ENCODE measurements at regions not wholly inside any gene's neighbourhood (a gene's known extent, or its start where the extent isn't known, plus 50 kb on each side); places are given as distances from the start of the nearest gene placed in this dataset.

GRCh38 chr2:3951131-3951954 is 248.0 kb downstream of the DCDC2C start:
- H3K4me1 Mint-ChIP-seq (ENCODE audit: low read depth), result no peaks in the 10 kb centered on the region
- H3K27ac Mint-ChIP-seq, result no peak overlapping the region
- no peak overlapping the region for H3K4me3 Mint-ChIP-seq
- H3K27me3 Mint-ChIP-seq, result no peaks in the 10 kb centered on the region
- no peaks in the 10 kb centered on the region for H3K9me3 Mint-ChIP-seq (ENCODE audit: low read depth)
- H3K36me3 Mint-ChIP-seq, result no peaks in the 10 kb centered on the region

GRCh38 chr2:3952866-3953516 is 249.6 kb downstream of the DCDC2C start:
- no peaks in the 10 kb centered on the region for H3K4me1 Mint-ChIP-seq (ENCODE audit: low read depth)
- no peaks in the 10 kb centered on the region for H3K27me3 Mint-ChIP-seq
- no peaks in the 10 kb centered on the region for H3K9me3 Mint-ChIP-seq (ENCODE audit: low read depth)
- H3K36me3 Mint-ChIP-seq, result no peaks in the 10 kb centered on the region
- no peak overlapping the region for H3K27ac Mint-ChIP-seq
- no peak overlapping the region for H3K4me3 Mint-ChIP-seq

DNA sequence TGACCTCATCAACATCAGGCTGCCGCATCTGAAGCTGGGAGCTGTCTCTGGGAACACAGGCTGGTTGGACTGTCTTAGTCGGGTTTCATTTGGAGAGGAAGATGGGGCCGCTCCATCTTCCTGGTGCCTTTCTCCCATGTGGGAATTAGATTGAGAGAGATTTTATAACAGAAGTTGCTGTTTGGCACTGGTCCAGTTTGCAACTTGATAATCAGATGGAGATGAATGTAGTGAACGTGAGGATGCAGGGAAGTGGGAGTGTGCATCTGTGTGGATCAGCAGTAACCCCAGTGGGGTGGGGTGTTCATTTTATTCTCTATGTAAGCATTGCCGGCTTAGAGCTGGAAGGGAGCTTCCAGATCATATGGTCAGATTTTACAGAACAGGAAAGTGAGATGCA is 250.9 kb downstream of the DCDC2C start:
- no peak overlapping the region for H3K27ac Mint-ChIP-seq
- no peaks in the 10 kb centered on the region for H3K9me3 Mint-ChIP-seq (ENCODE audit: low read depth)
- H3K36me3 Mint-ChIP-seq, result no peaks in the 10 kb centered on the region
- no peaks in the 10 kb centered on the region for H3K27me3 Mint-ChIP-seq
- no peaks in the 10 kb centered on the region for H3K4me1 Mint-ChIP-seq (ENCODE audit: low read depth)
- no peak overlapping the region for H3K4me3 Mint-ChIP-seq

DNA sequence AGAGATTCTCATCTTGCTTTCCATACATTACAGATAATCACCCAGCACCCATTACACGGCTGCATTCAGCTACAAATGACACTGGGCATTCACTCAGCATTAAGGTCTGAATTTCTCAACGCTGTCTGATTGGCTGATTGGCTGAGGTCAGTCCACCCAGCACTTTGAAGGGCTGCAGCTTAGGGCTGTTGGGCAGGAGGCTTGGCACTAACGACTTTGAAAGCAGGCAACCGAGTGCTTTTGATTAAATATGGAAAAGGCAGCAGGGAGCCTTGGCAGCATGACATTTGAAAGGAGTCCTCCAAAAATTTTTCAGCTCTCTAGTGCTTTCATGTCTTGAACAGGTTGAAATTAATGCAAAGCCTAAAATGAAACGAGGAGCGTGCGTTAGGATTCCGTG is 253.0 kb downstream of the DCDC2C start:
- Mint-ChIP-seq H3K27me3 (no peaks in the 10 kb centered on the region), H3K4me1 (ENCODE audit: low read depth) (no peaks in the 10 kb centered on the region), H3K4me3 (no peak overlapping the region), H3K36me3 (no peaks in the 10 kb centered on the region), H3K27ac (no peak overlapping the region), H3K9me3 (ENCODE audit: low read depth) (no peaks in the 10 kb centered on the region)

GRCh38 chr2:3956892-3957291 is 253.5 kb downstream of the DCDC2C start:
- Mint-ChIP-seq H3K27me3 (no peaks in the 10 kb centered on the region), H3K9me3 (ENCODE audit: low read depth) (no peaks in the 10 kb centered on the region), H3K27ac (no peak overlapping the region), H3K4me3 (no peak overlapping the region), H3K4me1 (ENCODE audit: low read depth) (no peaks in the 10 kb centered on the region), H3K36me3 (no peaks in the 10 kb centered on the region)

GRCh38 chr2:3958465-3958864 is 255.1 kb downstream of the DCDC2C start:
- H3K4me3 Mint-ChIP-seq, result no peak overlapping the region
- no peaks in the 10 kb centered on the region for H3K36me3 Mint-ChIP-seq
- H3K27me3 Mint-ChIP-seq, result no peaks in the 10 kb centered on the region
- peaks cover 3% of the 10 kb centered on the region for H3K9me3 Mint-ChIP-seq (ENCODE audit: low read depth)
- no peak overlapping the region for H3K27ac Mint-ChIP-seq
- H3K4me1 Mint-ChIP-seq (ENCODE audit: low read depth), result no peaks in the 10 kb centered on the region

DNA sequence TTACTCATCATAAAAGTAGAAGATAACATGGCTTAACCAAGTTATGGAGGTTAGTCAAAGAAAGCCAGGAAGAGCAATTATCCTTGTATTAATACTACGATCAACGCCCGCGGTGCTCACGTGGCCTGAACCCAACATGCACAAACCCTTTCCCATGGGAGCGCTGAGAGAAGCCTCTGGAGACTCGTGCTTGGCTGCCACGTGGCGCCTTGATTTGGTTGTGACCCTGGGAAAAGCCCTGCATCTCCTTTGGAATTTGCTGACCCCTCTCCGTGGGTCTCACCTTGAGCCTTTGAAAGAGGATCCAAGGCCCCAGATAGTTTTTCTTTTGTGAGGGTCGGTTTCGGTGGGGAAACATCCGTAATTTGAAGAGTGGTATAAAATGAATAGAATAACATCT is 255.6 kb downstream of the DCDC2C start:
- no peak overlapping the region for H3K27ac Mint-ChIP-seq
- no peak overlapping the region for H3K4me3 Mint-ChIP-seq
- no peaks in the 10 kb centered on the region for H3K4me1 Mint-ChIP-seq (ENCODE audit: low read depth)
- H3K36me3 Mint-ChIP-seq, result no peaks in the 10 kb centered on the region
- no peaks in the 10 kb centered on the region for H3K27me3 Mint-ChIP-seq
- H3K9me3 Mint-ChIP-seq (ENCODE audit: low read depth), result peaks cover 3% of the 10 kb centered on the region

DNA sequence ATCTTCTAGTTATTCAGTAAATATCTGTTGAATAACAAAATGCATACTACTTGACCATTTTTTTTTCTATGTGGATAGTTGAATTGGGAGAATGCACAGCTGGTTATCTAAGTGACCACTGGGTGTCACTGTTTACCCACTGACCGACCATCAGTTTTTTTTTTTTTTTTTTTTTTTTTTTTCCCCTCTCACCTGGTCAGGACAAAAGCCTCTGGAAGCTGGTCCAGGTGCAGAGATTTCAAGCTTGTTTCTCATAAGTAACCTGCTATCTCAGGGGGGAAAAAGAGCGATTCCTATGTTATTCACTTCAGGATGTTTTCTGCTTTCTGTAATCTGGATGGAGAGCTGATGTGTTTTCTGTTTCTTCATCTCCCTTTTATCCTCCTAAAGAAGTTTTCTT is 256.0 kb downstream of the DCDC2C start:
- H3K36me3 Mint-ChIP-seq, result no peaks in the 10 kb centered on the region
- no peaks in the 10 kb centered on the region for H3K27me3 Mint-ChIP-seq
- H3K27ac Mint-ChIP-seq, result no peak overlapping the region
- no peak overlapping the region for H3K4me3 Mint-ChIP-seq
- H3K4me1 Mint-ChIP-seq (ENCODE audit: low read depth), result no peaks in the 10 kb centered on the region
- peaks cover 3% of the 10 kb centered on the region for H3K9me3 Mint-ChIP-seq (ENCODE audit: low read depth)

DNA sequence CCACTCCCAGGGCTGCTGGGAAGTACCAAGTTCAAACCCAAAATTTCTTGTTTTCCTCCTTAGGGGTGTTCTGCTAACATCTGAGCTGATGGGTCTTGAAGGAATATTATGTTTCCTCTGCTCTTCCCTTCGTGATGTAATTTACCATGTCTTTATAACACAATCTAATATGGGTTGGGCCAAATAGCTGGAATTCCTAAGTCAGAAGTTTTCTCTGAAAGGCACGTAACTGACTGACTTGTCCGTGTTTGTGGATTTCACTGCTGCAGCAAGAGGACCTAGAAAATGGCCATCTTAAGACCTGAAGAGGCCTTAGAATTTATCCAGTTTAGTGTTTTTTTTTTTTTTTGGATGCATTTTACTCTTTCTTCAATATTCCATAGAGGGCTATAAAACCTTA is 256.7 kb downstream of the DCDC2C start:
- Mint-ChIP-seq H3K4me3 (no peak overlapping the region), H3K4me1 (ENCODE audit: low read depth) (no peaks in the 10 kb centered on the region), H3K27ac (no peak overlapping the region), H3K27me3 (no peaks in the 10 kb centered on the region), H3K36me3 (no peaks in the 10 kb centered on the region), H3K9me3 (ENCODE audit: low read depth) (peaks cover 3% of the 10 kb centered on the region)

DNA sequence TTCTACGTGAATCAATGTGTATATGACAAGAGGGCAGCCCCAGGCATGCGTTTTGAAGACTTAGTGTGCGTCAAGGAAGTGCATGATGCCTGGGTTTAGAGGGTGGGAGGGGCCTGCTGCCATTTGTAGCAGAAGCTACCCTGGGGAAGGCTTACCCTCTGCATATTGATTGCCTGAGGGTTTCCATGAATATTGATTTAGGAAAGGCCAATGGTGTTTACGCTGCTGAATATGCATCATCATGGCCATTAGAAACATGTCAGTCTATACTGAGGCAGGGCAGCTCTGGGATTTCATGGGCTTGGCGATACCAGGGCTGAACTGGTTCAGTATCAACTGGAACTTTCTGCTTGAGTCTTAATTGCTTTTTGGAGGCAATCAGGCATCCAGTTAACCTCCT is 259.3 kb downstream of the DCDC2C start:
- H3K36me3 Mint-ChIP-seq, result no peaks in the 10 kb centered on the region
- H3K27me3 Mint-ChIP-seq, result no peaks in the 10 kb centered on the region
- H3K9me3 Mint-ChIP-seq (ENCODE audit: low read depth), result peaks cover 3% of the 10 kb centered on the region
- H3K4me3 Mint-ChIP-seq, result no peak overlapping the region
- no peaks in the 10 kb centered on the region for H3K4me1 Mint-ChIP-seq (ENCODE audit: low read depth)
- no peak overlapping the region for H3K27ac Mint-ChIP-seq

- no peaks in the 10 kb centered on the region for H3K27me3 Mint-ChIP-seq
- no peak overlapping the region for H3K27ac Mint-ChIP-seq
- H3K4me3 Mint-ChIP-seq, result no peak overlapping the region
- H3K36me3 Mint-ChIP-seq, result no peaks in the 10 kb centered on the region
- no peaks in the 10 kb centered on the region for H3K4me1 Mint-ChIP-seq (ENCODE audit: low read depth)
- H3K9me3 Mint-ChIP-seq (ENCODE audit: low read depth), result peaks cover 3% of the 10 kb centered on the region
Measured at GRCh38 chr2:3965211-3965610, 261.8 kb downstream of the DCDC2C start.

DNA sequence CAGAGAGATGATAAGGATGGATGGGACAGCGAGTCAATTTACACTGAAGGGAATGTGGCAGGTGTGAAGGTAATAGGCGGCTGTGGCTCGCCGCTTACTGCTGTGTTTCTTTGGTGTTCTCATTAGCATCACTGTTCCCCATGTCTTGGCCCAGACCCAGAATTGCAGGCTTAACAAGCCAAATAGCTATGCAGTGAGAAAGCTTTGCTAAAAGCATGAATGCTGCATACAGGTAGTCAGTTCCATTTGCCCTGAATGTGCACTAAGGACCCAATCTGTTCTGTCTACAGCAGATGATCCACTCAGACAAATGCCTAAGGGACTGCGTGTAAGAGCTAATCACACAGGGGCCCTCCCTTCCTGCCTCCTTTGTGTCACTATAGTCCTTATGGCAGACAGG is 262.6 kb downstream of the DCDC2C start:
- no peaks in the 10 kb centered on the region for H3K27me3 Mint-ChIP-seq
- no peak overlapping the region for H3K4me3 Mint-ChIP-seq
- H3K9me3 Mint-ChIP-seq (ENCODE audit: low read depth), result peaks cover 3% of the 10 kb centered on the region
- H3K27ac Mint-ChIP-seq, result no peak overlapping the region
- H3K36me3 Mint-ChIP-seq, result no peaks in the 10 kb centered on the region
- no peaks in the 10 kb centered on the region for H3K4me1 Mint-ChIP-seq (ENCODE audit: low read depth)

GRCh38 chr2:3966470-3966869 is 263.1 kb downstream of the DCDC2C start:
- no peak overlapping the region for H3K27ac Mint-ChIP-seq
- H3K4me1 Mint-ChIP-seq (ENCODE audit: low read depth), result no peaks in the 10 kb centered on the region
- H3K4me3 Mint-ChIP-seq, result no peak overlapping the region
- no peaks in the 10 kb centered on the region for H3K27me3 Mint-ChIP-seq
- H3K9me3 Mint-ChIP-seq (ENCODE audit: low read depth), result peaks cover 3% of the 10 kb centered on the region
- H3K36me3 Mint-ChIP-seq, result no peaks in the 10 kb centered on the region

DNA sequence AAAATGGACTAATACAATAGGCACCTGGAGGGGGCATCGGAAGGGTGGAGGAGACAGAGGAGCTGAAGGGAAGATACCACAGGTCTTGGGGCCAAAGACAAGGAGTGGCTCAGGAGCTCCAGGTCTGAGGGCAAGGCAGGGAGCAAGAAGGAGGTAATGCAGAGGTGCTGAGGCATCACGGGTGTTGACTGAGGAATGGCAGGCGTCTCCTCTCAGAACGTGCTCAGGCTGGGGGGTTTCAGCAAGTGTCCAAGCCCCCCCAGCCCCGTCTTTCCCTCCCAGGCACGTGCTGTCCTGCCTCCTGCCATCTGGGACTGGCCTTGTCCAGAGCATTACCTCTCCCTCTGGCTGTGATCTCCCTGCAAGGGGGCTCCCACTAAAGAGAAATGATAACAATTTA is 265.4 kb downstream of the DCDC2C start:
- Mint-ChIP-seq H3K36me3 (no peaks in the 10 kb centered on the region), H3K9me3 (ENCODE audit: low read depth) (no peaks in the 10 kb centered on the region), H3K27ac (no peak overlapping the region), H3K4me3 (no peak overlapping the region), H3K4me1 (ENCODE audit: low read depth) (no peaks in the 10 kb centered on the region), H3K27me3 (no peaks in the 10 kb centered on the region)

DNA sequence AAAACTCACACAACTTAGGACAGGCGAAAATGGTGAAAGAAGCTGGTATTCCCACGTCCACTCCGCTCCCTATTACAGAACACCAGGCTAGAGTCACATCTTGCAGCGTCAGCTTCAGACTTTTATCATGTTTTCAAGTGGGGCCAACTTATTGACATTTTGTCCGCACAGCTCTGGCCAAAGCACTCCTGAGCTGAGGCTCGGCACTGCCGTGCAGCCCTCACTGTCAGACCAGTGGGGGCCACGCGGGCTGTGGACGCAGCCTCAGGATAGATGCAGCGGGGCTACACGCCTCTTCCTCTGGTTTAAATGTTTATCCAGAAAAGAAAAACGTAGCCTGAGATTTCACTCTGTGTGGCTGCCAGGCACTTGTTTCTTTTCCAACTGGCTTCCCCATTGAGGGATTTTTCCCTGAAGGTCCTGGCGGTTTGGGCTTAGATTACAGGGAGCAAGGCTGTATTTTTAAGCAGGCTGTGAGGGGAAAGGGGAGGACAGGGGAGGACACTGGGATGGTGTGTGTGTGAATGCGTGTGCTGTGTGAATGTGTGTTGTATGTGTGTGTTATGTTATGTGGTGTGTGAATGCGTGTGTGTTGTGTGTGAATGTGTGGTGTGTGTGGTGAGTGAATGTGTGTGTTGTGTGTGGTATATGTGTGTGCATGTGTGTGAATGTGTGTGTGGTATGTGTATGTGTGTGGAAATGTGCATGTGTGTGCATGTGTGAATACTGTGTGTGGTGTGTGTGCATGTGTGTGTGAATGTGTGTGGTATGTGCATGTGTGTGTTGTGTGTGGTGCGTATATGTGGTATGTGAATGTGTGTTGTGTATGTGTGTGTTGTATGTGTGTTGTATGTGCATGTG is 267.6 kb downstream of the DCDC2C start:
- Mint-ChIP-seq H3K27me3 (no peaks in the 10 kb centered on the region), H3K9me3 (ENCODE audit: low read depth) (no peaks in the 10 kb centered on the region), H3K4me3 (no peak overlapping the region), H3K36me3 (no peaks in the 10 kb centered on the region), H3K27ac (no peak overlapping the region), H3K4me1 (ENCODE audit: low read depth) (no peaks in the 10 kb centered on the region)

Measured in activated naive CD8-positive, alpha-beta T cell (primary cell).